GM12878 (cell line): ENCODE measurements at regions not wholly inside any gene's neighbourhood (a gene's known extent, or its start where the extent isn't known, plus 50 kb on each side); places are given as distances from the start of the nearest gene placed in this dataset.

Source experiments
- ATAC-seq: fragments of 200-7000 bp; cut with Tn5 transposase; 3 replicates; pipeline ENCODE4 v1.9.1; 2020; ENCODE audit warnings: mild to moderate bottlenecking, moderate library complexity
- BruUV-seq: library from RNA; stranded (reverse); fragments of 400-500 nt; replicated peaks from 2 replicates; lab custom pipeline; 2021; lab: Mats Ljungman, UMichigan
- CTCF ChIA-PET: fragments of 300-600 bp; sonication (Branson Sonifier 250); formaldehyde crosslinking; extraction: SDS; loops from one replicate; lab custom pipeline; 2021; ENCODE audit warnings: inconsistent platforms; lab: Yijun Ruan, JAX
- POLR2A ChIA-PET: fragments of 350-600 bp; formaldehyde crosslinking; extraction: SDS; loops from one replicate; lab custom pipeline; 2021; ENCODE audit warnings: inconsistent platforms; lab: Charles Lee
- RAD21 ChIA-PET: fragments of 300-600 bp; sonication (Branson Sonifier 250); formaldehyde crosslinking; loops from one replicate; lab custom pipeline; 2023; ENCODE audit warnings: antibody characterized with exemption; ENCODE audit not compliant: unreplicated experiment; lab: Charles Lee
- SMC1A ChIA-PET: fragments of 300-600 bp; sonication (Branson Sonifier 250); formaldehyde crosslinking; loops from one replicate; lab custom pipeline; 2023; ENCODE audit not compliant: unreplicated experiment, uncharacterized antibody; lab: Charles Lee
- DNase-seq: peaks from one replicate; pipeline ENCODE4 v3.0.0-alpha.2; 2011; ENCODE audit warnings: low read depth, low spot score
- FAIRE-seq: peaks from 3 replicates; lab custom pipeline; 2011; peaks lifted over from hg19 to GRCh38; lab: Jason Lieb, UNC
- H2AFZ ChIP-seq: 2 replicates; pipeline ENCODE4 v1.6.0; 2011; ENCODE audit warnings: low read depth, low read length, control low read depth; ENCODE audit not compliant: control insufficient read depth
- H3K27ac ChIP-seq: 2 replicates; pipeline ENCODE4 v1.5.1; 2011; ENCODE audit warnings: control low read depth; ENCODE audit not compliant: control insufficient read depth, insufficient read depth
- H3K27me3 ChIP-seq, 2 experiments: replicated peaks in 1 of 2; 2 replicates each; pipeline versions ENCODE4 v1.6.0 to v1.6.1; 2011; ENCODE audit warnings: low read length in 1 of 2; ENCODE audit not compliant: control insufficient read depth in 2 of 2, insufficient read depth in 2 of 2
- H3K36me3 ChIP-seq, 2 experiments: 2 replicates each; pipeline ENCODE4 v1.5.1; 2011; ENCODE audit warnings: low read length in 1 of 2; ENCODE audit not compliant: control insufficient read depth in 2 of 2, insufficient read depth in 2 of 2
- H3K4me1 ChIP-seq: 2 replicates; pipeline ENCODE4 v1.6.1; 2011; ENCODE audit warnings: mild to moderate bottlenecking, low read length, moderate library complexity, mixed read lengths; ENCODE audit not compliant: control insufficient read depth, insufficient read depth
- H3K4me2 ChIP-seq: 2 replicates; pipeline ENCODE4 v1.6.0; 2011; ENCODE audit warnings: control low read depth; ENCODE audit not compliant: control insufficient read depth, insufficient read depth
- H3K4me3 ChIP-seq: fragments of 200-600 bp; sonication (generic); 2 replicates; pipeline ENCODE4 v1.5.1; 2016
- H3K79me2 ChIP-seq: 2 replicates; pipeline ENCODE4 v1.6.0; 2011; ENCODE audit warnings: low read length; ENCODE audit not compliant: control insufficient read depth, insufficient read depth
- H3K9ac ChIP-seq: 2 replicates; pipeline ENCODE4 v1.8.0; 2011; ENCODE audit warnings: low read length, control low read depth, mixed read lengths; ENCODE audit not compliant: control insufficient read depth, insufficient read depth
- H3K9me3 ChIP-seq: replicated peaks from 3 replicates; pipeline ENCODE4 v1.5.1; 2011; ENCODE audit warnings: mild to moderate bottlenecking, low read length; ENCODE audit not compliant: control insufficient read depth, insufficient read depth
- H4K20me1 ChIP-seq: 2 replicates; pipeline ENCODE4 v1.6.0; 2011; ENCODE audit not compliant: control insufficient read depth, insufficient read depth
- BCLAF1 ChIP-seq: fragments of 450-650 bp; IDR thresholded peaks from 2 replicates; pipeline ENCODE4 v1.6.1; 2017; ENCODE audit warnings: antibody characterized with exemption, mild to moderate bottlenecking, moderate library complexity
- FOXK2 ChIP-seq: fragments of 450-650 bp; IDR thresholded peaks from 2 replicates; pipeline ENCODE4 v1.6.1; 2017; ENCODE audit warnings: mild to moderate bottlenecking, moderate library complexity
- GATAD2B ChIP-seq: fragments of 450-650 bp; conservative IDR thresholded peaks from 2 replicates; pipeline ENCODE4 v1.6.1; 2017; ENCODE audit warnings: low read depth, mild to moderate bottlenecking, moderate library complexity
- IRF4 ChIP-seq: IDR thresholded peaks from 2 replicates; pipeline ENCODE4 v1.6.1; 2011; ENCODE audit warnings: low read depth, low read length
- NFYB ChIP-seq: IDR thresholded peaks from 2 replicates; pipeline ENCODE4 v1.6.1; 2011; ENCODE audit warnings: low read depth, mild to moderate bottlenecking, low read length, improper control_type of control experiment, moderate library complexity; ENCODE audit not compliant: insufficient read depth
- RAD51 ChIP-seq: fragments of 450-650 bp; IDR thresholded peaks from 2 replicates; pipeline ENCODE4 v1.6.1; 2016; ENCODE audit warnings: moderate library complexity, mild to moderate bottlenecking, inconsistent platforms
- SMAD1 ChIP-seq: fragments of 450-650 bp; IDR thresholded peaks from 2 replicates; pipeline ENCODE4 v1.6.1; 2018; ENCODE audit warnings: mild to moderate bottlenecking, low read depth; ENCODE audit not compliant: partially characterized antibody
- SUPT20H ChIP-seq: IDR thresholded peaks from 2 replicates; pipeline ENCODE4 v1.6.1; 2011; ENCODE audit warnings: low read depth, mild to moderate bottlenecking, low read length, moderate library complexity, borderline replicate concordance; ENCODE audit not compliant: control insufficient read depth
- TAF1 ChIP-seq: IDR thresholded peaks from 2 replicates; pipeline ENCODE4 v1.6.1; 2011; ENCODE audit warnings: mild to moderate bottlenecking, low read depth, low read length, borderline replicate concordance
- TCF3 ChIP-seq: IDR thresholded peaks from 2 replicates; pipeline ENCODE4 v1.6.1; 2012; ENCODE audit warnings: low read depth, mild to moderate bottlenecking, low read length, borderline replicate concordance; ENCODE audit not compliant: insufficient read depth
- WRNIP1 ChIP-seq: IDR thresholded peaks from 2 replicates; pipeline ENCODE4 v1.6.1; 2011; ENCODE audit warnings: low read depth, low read length, improper control_type of control experiment, borderline replicate concordance
- YBX1 ChIP-seq: fragments of 450-650 bp; IDR thresholded peaks from 2 replicates; pipeline ENCODE4 v1.6.1; 2016; ENCODE audit warnings: antibody characterized with exemption
- WGBS: methylation state at CpG from one replicate; pipeline ENCODE4 v1.1.6; 2016; ENCODE audit warnings: low lambda C conversion rate; ENCODE audit not compliant: insufficient replicate concordance, insufficient coverage; ENCODE audit errors: missing lambda C conversion rate; 5-methylcytosine and 5-hydroxymethylcytosine counted together
- in situ Hi-C: fragments of 300-500 bp; cut with MboI; formaldehyde crosslinking; loops from 9 replicates; pipeline ENCODE4 v1.14.3; 2018; ENCODE audit warnings: mixed read lengths
- intact Hi-C: fragments of 100-400 bp; cut with micrococcal nuclease; formaldehyde crosslinking; loops from one replicate; pipeline ENCODE4 v1.14.2; 2022; ENCODE audit not compliant: unreplicated experiment
- TF ChIP-seq, protein P1 (sequence below): IDR thresholded peaks from 2 replicates; pipeline ENCODE4 v1.6.1; 2011; ENCODE audit warnings: mild to moderate bottlenecking, low read depth, low read length, moderate library complexity; ENCODE audit not compliant: insufficient replicate concordance

DNA sequence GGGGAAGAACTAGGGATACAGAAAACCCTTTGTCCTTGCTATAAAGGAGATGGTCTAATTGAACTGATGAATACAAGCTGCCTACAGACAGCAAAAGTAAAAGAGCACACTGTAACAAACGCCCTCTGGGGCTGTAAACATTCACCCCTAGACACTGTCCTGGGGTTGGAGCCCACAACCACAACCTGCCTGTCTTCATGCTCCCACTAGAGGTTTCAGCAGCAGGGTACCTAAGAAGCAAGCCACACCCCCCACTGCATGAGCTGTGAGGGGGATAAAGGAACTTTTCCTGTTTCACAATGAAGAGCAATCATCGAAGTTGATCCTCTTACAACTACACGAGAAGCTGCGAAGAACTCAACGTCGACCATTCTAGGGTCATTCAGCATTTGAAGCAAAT, 90.5 kb upstream of the LUZP2 start:
- WGBS: 19% methylated on average over 6 of the region's 6 CpGs
- intact Hi-C loops (no loop called here), in situ Hi-C loops (no loop called here)
- Histone ChIP-seq H3K27me3 (no peaks in the 10 kb centered on the region), H3K9ac (no peak overlapping the region), H2AFZ (no peak overlapping the region), H3K9me3 (no peaks in the 10 kb centered on the region), H3K4me2 (no peak overlapping the region), H3K27ac (no peak overlapping the region), H4K20me1 (no peaks in the 10 kb centered on the region), H3K36me3 (no peaks in the 10 kb centered on the region), H3K79me2 (no peaks in the 10 kb centered on the region), H3K4me1 (no peaks in the 10 kb centered on the region), H3K4me3 (no peak overlapping the region)
- ChIA-PET RAD21 (no interaction called here), SMC1A (no interaction called here), CTCF (no interaction called here), POLR2A (no interaction called here)
- BruUV-seq: no TSS peak
- TF ChIP-seq GATAD2B (no peak), SMAD1 (no peak), FOXK2 (no peak), RAD51 (no peak)
- TF ChIP-seq, protein P1, sequence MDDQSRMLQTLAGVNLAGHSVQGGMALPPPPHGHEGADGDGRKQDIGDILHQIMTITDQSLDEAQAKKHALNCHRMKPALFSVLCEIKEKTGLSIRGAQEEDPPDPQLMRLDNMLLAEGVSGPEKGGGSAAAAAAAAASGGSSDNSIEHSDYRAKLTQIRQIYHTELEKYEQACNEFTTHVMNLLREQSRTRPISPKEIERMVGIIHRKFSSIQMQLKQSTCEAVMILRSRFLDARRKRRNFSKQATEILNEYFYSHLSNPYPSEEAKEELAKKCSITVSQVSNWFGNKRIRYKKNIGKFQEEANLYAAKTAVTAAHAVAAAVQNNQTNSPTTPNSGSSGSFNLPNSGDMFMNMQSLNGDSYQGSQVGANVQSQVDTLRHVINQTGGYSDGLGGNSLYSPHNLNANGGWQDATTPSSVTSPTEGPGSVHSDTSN: no peak
- DNase-seq (no peak), FAIRE-seq (no peak), ATAC-seq (no peak)

DNA sequence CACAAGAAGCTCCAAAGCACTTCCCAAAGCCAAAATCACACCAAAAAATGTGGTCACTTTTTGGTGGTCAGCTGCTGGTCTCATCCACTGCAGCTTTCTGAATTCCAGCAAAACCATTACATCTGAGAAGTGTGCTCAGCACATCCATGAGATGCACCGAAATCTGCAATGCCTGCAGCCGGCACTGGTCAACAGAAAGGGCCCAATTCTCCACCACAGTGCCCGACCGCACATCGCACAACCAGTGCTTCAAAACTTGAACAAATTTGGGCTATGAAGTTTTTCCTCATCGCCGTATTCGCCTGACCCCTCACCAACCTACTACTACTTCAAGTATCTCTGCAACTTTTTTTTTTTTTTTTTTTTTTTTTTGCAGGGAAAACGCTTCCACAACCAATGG, 89.9 kb upstream of the LUZP2 start:
- no peak overlapping the region for H3K27ac ChIP-seq
- no peak for DNase-seq
- H3K4me3 ChIP-seq: no peak overlapping the region
- no peaks in the 10 kb centered on the region for H3K79me2 ChIP-seq
- no peak for TF ChIP-seq YBX1
- TF ChIP-seq NFYB: no peak
- no peak for TF ChIP-seq WRNIP1
- no peak for TF ChIP-seq TAF1
- no peak for TF ChIP-seq BCLAF1
- no peak for TF ChIP-seq IRF4
- TF ChIP-seq TCF3: no peak
- TF ChIP-seq SUPT20H: no peak
- TF ChIP-seq, all 136 proteins: peak for 0
- Histone ChIP-seq H4K20me1 (no peaks in the 10 kb centered on the region), H3K36me3 (no peaks in the 10 kb centered on the region), H3K27me3 (no peaks in the 10 kb centered on the region), H2AFZ (no peak overlapping the region), H3K9me3 (no peaks in the 10 kb centered on the region), H3K4me2 (no peak overlapping the region), H3K9ac (no peak overlapping the region), H3K4me1 (no peaks in the 10 kb centered on the region)
- POLR2A ChIA-PET: no interaction called here
- CTCF ChIA-PET: no interaction called here
- BruUV-seq: no TSS peak
- intact Hi-C loops (no loop called here), in situ Hi-C loops (no loop called here)
- FAIRE-seq: no peak
- WGBS: 64% methylated on average over 8 of the region's 9 CpGs
- RAD21 ChIA-PET: no interaction called here
- SMC1A ChIA-PET: no interaction called here
- ATAC-seq: no peak
